Adrenal gland (tissue), 5 donors: ENCODE measurements at regions not wholly inside any gene's neighbourhood (a gene's known extent, or its start where the extent isn't known, plus 50 kb on each side); places are given as distances from the start of the nearest gene placed in this dataset.

Experiments
- CTCF ChIP-seq, 6 experiments: fragments of 450-650 bp in 4 of 6; fragments of 200-600 bp in 2 of 6; sonication (generic) in 1 of 6; IDR thresholded peaks; 1 replicate in 5 of 6; 2 replicates in 1 of 6; pipeline versions ENCODE4 v1.5.1 to v1.8.0; 2016 to 2021; ENCODE audit warnings: antibody characterized with exemption in 6 of 6, mild to moderate bottlenecking in 2 of 6, moderate library complexity in 1 of 6
- POLR2A ChIP-seq, 2 donors: fragments of 450-650 bp; IDR thresholded peaks; one replicate each; pipeline ENCODE4 v1.6.1; 2017; ENCODE audit warnings: antibody characterized with exemption in 2 of 2, mild to moderate bottlenecking in 2 of 2, moderate library complexity in 1 of 2
- donor health status: DM: no; HTN: no; CAD: no.

GRCh38 chr2:78535395-78535794 lies 490.1 kb upstream of the REG3G start:
- TF ChIP-seq POLR2A (IDR thresholded peaks at IDR 0.05) = no peak
- TF ChIP-seq CTCF (IDR thresholded peaks at IDR 0.05) = no peak
